Stimulated activated naive CD4-positive, alpha-beta T cell treated with Interleukin-2 at 50 U/mL for 16 hours (primary cell): ENCODE measurements at regions not wholly inside any gene's neighbourhood (a gene's known extent, or its start where the extent isn't known, plus 50 kb on each side); places are given as distances from the start of the nearest gene placed in this dataset.

Source experiments
- DNase-seq: peaks from one replicate; lab custom pipeline; 2025; lab: John Stamatoyannopoulos, UW

DNA sequence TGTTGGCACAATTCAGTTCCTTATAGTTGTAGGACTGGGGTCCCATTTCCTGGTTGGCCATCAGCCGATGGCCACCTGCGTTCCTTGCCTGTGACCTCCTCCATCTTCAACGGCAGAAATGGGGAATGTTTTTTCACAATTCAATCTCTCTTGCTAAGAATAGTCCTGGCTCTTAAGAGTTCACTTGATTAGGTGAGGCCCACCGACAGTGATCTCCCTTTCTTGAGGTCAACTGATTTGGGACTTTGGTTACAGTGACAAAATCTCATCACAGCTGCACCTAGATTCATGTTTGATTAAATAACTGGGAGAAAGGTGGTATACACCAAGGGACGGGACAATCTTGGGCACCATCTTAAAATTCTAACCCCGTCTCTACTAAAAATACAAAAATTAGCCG lies 139.1 kb upstream of the DTNBP1 start:
- no peak for DNase-seq

DNA sequence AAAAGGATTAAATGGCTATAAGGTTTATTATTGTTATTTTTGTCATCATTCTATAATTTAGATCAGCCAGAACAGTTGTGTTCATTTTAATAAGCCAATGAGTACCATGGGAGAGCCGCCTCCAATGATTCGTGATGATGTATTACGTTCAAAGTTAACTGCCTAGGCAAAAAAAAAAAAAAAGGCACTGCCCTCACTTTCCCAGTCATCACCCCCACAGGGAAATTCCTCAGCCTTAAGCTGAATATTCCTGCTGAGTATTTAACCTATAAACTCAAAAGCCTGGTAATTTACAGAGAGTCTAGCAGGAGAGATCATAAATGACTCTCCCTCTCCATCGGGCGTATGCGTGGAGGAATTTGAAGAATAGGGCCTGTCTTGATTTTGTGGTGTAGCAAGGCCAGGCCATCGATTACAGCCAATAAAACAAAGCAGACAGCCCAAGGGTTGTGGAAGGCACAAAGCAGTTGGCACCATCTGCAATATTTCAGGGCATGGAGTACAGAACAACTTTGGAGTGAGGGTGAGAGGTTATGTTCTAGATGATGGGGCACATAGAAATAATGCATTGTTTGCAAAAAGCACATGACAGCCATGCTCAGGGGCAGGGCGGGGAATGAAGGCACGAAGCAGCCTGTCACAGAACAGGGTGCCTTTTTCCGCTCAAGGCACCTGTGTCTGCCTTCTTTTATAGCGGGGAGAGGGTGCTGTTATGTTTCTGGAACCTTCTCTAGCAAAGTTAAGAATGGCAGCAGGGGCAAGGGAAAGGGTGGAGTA lies 138.2 kb upstream of the DTNBP1 start:
- no peak for DNase-seq

DNA sequence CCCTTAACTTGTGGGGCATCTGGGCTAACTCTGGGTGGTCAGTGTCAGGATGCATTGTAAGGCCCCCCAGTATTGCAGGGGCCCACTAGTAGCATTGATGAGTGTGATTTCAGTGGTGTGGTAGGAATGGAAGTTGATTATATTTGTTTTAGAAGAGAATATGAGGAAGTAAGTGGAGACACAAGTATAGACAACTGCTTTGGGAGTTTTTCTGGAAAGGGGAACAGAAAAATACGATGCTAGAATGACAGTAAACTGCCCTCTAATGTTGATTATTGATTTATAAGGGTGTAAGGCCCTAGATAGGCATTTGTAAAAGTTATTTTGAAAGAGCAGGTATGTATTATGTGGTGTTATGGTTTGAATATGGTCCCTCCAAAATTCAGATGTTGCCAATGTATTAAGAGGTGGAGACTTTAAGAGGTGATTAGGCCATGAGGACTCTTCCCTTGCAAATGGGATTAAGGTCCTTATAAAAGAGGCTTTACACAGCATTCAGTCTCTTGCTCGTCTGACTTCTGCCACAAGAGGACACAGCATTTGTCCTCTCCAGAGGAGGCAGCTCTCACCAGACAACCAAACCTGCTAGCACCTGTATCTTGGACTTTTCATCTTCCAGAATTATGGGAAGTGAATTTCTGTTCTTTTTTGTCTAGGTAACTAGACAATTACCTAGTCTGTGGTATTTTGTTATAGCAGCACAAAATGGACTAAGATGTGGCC lies 135.9 kb upstream of the DTNBP1 start:
- no peak for DNase-seq

DNA sequence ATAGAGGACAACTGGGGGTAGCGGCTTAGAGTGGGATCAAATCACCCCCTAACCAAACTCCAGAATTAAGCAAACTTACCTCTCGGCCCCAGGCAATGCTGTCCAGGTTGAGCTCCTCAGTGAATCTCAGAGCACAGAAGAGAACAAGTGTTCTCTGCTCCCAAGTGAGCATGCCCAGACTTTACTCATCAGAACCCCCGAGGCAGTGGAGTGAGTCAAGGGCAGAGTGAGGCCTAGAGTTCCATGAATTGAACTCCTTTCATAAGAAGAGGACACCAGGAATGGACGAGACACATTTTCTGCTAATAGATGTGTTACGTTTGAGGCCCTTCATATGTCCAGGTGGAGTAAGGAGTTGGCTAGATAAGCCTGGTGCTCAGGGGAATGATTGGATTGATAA lies 134.0 kb upstream of the DTNBP1 start:
- no peak for DNase-seq

DNA sequence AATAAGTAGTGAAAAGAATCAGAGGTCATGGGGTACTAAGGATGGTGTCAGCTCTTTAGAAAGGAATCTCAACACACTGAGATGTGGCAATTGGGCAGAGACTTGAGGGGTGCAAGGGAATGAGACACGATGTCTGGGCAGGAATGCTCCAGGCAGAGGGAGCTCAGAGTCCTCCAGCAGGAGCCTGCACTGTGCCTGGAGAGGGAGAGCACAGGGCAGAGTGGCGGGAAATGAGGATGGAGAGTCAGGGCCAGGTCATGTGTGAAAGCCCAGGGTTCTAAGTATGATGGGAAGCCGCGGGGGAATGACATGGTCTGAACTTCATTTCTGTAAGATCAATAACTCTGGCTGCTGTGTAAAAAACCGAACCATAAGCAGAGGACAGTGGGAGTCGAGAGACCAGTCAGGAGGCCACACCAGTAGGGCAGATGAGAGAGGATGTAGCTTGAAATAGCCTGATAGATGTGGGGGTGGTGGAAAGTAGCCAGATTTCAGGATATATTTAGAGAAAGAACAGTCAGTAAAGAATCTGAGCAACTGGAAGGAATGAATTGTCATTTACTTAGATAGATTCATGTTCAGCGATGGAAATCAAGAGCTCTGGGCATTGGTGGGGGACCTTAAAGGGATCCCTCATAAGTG lies 133.4 kb upstream of the DTNBP1 start:
- DNase-seq: no peak

DNA sequence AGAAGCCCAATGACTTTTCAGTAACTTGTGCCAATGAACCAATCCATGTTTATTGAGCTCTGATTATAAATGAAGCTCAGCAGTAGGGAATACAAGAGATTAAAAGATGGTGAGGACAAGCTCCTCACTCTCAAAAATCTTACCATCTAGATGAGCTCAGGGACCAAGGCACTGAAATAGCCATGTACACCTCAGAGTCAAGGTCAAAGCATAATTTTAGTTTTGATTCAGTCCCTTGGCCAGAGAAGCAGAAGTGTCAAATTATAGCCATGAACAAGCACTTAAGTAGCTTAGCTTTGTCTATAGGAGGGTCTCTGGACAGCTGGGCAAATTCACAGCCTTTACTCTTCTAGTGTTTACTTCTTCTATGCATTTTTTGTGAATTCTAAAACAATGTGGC lies 131.0 kb upstream of the DTNBP1 start:
- DNase-seq: no peak

DNA sequence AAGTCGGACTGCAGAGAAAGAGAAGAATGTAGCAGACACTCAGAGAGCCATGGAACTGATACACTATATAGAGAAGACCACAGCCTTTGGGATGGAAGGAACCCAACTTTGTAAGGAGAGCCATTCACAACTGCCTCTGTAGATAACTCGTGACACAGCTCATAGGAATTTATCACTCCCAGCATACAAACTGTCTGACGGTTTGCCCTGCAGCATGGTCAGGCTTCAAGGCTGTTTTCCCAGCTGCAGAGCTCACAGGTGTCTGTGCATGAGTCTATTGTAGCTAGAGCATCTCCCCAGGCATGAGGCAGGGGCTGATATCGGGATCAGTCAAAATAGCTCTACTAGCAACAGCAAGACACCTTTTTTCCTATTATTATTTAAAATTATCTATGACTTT lies 130.5 kb upstream of the DTNBP1 start:
- no peak for DNase-seq

DNA sequence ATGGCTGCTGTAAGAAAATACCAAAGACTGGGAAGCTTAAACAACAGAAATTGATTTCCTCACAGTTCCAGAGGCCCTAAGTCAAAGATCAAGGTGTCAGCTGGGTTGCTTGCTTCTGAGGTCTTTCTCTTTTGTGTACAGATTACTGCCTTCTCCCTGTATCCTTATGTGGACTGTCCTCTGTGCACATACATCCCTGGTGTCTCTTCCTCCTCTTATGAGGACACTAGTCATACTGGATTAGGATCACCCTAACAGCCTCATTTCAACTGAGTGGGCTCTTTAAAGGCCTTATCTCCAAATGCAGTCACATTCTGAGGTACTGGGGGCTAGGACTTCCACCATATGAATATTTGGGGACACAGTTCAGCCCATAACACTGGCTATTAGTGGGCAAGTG lies 130.0 kb upstream of the DTNBP1 start:
- DNase-seq: no peak

DNA sequence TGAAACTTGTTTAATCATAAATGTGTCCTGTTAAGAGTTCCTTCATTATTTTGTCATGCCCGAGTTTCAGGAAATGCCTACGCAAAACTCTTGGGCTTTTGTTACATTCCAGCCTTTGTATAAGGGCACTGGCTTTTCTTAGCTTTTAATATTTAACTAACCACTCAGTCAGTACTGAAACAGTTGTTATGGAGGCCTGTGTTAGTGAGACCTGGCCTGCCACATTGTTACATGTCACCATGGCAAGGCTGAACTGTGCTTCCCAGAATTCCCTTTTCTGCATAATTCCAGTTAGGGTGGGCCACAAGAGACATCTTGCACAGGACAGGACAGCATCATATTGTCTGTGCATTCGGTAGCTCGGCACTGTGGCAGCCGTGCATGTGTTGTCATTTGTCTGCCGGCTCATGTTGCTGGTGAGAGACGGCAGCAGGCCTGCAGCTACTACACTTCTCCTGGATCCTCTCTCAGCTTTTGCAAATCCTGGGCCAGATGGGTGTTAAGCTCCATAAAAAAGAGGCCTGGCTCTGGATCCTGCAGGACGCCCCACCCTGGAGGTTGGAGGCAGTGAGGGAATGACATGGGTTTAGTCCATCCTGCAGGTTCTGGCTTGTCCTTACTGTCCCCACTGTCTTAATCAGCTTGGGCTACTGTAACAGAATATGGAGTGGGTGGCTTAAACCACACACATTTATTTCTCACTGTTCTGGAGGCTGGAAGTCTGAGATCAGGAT lies 128.8 kb upstream of the DTNBP1 start:
- DNase-seq: no peak

DNA sequence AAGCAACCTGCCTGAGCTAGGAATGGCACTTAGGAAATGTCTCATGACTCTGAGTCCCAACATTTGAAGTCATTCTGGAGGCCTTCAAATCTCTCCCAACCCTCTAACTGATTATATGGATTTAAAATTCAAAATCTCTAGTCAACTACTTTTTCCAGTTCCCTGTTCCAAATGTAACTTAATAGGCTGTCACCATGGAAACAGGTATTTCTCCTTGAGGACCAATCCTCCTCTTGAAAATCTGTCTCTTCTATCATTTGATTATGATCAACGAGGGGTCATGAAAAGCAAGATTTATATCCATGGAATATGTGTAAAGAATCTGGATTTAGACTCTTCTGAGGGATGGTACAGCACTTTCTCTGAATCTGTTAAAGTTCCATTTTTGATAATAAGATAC lies 127.3 kb upstream of the DTNBP1 start:
- DNase-seq: no peak

DNA sequence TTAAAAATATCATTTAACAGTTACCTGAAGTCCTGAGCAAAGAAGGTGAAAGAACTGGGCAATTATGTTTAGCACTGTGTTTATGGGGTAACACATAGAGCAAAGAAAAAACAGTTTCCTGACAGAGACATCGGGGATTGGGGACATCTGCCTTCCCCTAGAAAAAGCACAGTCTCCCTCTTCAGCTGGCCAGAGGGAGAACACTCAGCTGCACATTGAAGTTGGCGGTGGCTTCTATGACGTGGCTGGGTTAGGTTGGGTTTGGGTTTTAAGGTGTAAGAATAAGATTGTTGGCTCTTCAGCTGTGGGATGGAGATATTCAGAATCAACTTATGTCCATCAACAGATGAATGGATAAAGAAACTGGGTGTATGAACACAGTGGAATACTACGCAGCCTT lies 124.0 kb upstream of the DTNBP1 start:
- no peak for DNase-seq

DNA sequence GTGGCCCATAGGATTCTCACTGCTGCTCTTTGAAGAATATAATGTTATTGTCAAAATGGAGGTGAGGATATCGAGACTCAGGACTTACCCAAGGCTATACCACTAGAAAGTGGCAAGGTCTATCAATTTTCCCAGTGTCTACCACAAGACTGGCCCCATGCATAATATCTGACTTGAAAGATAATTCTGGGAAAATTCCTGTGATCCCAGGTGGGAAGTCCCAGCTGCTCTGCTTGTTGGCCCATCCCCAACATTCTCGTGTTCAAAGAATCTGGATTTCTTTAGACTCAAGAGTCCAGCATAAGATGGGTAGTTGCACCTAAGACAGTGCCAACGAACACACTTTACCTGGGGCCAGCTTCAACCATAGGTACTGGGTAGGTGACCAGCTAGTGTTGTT lies 120.7 kb upstream of the DTNBP1 start:
- DNase-seq: no peak

DNA sequence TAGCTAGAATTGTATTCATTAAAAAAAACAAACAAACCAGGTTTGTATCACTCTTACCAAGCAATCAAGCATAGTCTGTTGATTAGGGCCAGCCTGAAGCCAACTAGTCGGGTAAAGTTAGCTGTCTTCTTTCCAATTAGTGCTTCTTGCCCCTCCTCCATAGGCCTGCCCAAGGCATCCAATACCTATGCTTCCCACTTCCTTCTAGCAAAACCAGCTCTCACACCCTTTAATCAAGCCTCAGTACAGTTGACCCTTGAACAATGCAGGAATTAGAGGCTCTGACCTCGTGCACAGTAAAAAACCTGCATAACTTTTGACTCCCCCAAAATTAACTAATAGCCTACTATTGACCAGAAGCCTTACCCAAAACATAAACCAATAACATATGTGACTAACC lies 119.1 kb upstream of the DTNBP1 start:
- no peak for DNase-seq

DNA sequence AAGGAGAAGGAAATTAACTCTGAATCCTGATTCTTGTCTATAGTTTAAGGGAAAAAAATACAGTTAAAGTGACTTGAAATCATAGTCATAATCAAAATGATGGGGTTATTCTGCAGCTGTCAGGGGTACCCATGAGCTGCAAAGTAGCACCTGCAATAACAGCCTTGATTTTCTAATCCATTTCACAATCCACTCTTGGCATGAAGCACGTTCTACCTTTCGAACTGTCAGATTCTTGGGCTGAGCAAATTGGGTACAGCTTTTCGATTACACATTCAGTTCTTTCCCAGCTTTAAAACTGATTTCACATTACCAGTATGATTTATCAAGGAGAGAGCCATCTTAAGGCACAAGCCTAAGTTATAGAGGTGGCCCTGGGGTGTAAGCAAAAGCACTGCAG lies 118.5 kb upstream of the DTNBP1 start:
- no peak for DNase-seq

DNA sequence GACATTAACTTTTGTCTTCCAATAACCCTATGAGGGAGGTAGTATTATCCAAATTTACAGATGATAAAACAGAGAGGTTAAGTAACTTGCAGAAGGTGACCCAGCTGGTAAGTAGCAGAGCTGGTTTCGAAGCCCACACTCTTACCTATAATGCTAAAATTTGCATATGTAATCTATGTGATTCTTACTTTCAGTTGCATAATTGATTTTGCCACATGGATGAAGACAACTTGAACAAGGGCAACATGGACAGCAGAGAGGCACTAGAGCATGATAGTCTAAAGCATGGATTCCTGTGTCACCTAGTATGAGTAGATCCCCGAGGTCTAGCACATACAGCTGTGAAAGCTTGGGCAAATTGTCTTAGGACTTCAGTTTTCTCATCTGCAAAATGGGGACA lies 117.6 kb upstream of the DTNBP1 start:
- DNase-seq: no peak

DNA sequence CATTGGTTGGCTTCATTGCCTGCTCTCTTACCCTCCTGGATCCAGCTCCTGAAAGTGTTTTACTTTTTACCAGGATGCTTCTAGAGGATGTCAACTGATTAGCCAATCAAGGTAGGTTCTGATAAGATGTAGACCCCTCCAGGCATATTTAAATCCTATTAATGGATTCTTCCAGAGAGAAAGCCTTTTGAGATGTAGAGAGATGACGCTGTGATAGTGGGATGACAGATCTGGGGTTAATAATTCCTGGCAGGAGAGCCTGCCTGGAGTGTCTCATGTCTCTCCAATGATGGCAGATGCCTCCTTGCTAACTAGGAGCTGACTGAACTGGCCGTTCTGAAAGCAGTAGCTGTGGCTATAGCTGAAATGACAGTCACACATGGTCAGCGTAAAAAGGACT lies 116.9 kb upstream of the DTNBP1 start:
- no peak for DNase-seq

DNA sequence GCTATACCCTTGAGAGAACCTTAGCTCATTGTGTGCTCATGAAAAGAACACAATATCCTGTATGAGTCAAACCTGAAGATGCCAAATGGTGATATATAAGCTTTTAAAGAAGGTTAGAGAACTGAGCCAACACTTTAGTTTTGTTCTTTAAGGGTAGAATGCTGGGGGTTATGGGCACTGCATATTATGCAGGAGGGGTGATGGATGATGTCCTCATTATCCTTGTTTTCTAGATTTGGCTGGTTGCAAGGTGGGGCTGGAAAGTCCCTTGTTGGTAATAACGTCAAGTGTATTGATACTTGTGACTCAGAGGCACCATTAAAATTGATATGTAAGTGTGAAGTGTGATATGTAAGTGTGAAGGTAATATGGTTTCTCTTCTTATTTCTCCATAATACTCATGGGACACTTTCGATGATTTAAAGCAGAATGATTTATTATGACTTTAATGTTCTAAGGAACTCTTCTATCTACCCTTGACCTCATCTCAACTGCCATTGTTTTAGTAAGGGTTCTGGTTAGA lies 113.7 kb upstream of the DTNBP1 start:
- DNase-seq: no peak

DNA sequence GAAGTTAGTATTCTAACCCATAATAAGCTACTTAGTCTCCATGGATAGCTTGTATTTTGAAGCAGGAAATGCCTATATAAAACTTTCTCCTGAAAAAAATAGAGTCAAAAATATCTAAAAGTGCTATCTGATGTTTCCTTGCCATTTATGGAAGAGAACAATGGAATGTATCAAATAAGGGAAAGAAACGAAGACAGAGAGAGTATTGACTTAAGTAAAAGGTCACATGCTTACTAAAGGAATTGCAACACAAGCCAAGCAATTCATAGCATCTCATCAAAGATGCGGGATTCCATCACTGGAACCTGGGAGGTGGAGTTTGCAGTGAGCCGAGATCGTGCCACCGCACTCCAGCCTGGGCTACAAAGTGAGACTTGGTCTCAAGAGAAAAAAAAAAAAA lies 112.9 kb upstream of the DTNBP1 start:
- DNase-seq: no peak

DNA sequence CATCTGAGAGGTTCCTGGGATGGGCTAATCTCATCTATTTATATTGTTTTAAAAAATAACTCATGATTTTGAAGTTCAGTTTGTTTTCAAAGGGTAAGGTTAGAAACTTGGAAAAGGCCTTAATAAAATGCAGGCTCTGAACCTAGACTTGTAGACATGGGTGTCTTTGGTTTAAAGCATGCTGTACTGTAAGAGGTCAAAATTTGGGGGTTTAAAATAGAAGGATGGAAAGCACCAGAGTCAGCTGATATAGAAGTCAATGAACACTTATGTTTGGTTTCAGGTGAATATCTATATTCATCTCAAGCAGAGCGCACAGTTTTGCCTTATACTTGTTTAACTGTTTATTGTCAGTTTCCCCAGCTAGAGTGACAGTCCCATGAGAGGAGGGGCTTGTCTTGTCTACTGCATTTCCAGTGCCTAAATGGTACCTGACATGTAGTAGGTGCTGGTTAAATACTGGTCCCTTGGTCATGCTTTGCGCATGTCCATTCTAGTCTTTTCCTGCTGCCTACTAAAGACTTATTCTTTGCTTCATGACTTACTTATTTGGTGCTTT lies 112.3 kb upstream of the DTNBP1 start:
- no peak for DNase-seq

DNA sequence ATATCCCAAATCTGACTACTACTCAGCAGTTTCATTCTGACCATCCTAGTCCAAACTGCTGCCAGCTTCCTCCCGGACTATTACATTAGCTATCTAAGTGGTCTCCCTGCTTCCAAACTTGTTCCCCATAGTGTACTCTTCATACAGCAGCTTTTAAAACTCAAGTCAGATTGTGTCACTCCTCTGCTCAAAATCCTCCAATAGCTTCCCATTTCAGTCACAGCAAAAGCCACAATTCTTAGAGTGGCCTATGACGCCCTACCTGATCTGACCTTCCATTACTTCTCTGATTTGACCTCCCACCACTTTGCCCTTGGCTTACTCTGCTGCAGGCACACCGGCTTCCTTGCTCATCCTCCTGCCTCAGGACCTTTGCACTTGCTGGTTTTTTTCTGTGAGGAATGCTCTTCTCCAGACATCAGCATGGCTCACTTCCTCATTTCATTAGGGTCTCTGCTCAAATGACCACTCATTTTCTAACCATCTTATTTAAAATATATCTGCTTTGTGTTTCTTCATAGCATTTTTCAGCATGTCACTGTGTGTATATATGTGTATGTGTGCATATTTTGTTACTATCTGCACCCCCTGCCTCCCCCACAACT lies 111.1 kb upstream of the DTNBP1 start:
- DNase-seq: no peak

DNA sequence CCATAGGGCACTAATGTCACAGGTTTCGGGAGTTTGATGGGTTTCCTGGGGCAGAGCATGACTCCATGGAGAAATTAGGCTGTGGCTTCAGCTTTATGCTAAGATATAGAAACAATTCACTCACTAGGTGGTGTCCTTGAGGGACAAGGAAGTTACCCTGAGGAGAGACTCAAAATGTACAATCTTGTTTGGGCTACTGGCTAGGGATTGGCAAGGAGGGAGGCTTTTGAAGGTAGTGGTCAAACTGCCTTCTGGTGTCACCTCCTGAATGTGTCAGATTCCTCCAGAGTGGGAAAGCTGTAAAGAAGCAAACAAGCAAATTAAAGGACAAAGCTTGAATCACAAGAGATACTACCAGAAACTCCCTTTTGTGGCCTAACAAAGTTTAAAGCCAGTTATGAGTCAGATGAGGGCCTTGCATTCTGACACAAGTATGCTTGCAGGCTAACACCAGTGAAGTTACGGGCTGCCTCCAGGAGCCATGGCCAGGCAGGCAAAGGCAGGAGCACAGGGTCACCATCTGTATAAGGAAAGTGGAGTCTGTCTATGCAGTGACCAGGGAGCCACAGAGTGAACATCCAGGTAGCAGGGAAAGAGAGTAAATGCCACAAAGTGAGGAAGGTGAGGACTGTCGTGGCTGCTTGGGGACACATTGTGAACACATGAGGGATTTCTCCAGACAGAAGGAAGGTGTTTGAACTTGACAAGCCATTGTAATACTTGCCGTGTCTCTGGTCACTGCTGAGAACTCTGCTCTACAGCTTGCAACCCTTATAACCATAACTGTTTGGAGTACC lies 107.7 kb upstream of the DTNBP1 start:
- DNase-seq: no peak
